Kasumi-1 (cell line): ENCODE measurements at regions not wholly inside any gene's neighbourhood (a gene's known extent, or its start where the extent isn't known, plus 50 kb on each side); places are given as distances from the start of the nearest gene placed in this dataset.

Experiments used
- DNase-seq, 2 experiments: peaks; one replicate each; lab custom pipeline; 2025; lab: John Stamatoyannopoulos, UW

DNA sequence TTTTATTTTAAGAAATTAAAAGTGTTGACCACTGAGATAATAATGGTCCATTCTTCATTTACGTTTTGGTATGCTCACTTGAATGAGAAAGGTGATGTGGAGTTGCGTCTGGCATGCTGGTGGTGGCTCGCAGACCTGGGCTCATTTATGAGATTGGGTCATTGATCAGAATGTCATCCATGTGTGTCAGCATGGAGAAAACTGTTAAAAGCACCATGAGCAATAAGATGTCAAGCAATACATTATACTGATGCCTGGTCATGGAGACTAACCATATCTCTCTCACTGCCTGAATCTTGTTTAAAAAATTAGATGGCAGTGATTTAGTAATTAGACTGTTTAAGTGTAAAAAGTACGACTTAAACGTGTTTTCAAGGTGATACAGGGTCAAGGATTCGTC is 503.4 kb upstream of the SEMA6D start:
- DNase-seq = no peak

DNA sequence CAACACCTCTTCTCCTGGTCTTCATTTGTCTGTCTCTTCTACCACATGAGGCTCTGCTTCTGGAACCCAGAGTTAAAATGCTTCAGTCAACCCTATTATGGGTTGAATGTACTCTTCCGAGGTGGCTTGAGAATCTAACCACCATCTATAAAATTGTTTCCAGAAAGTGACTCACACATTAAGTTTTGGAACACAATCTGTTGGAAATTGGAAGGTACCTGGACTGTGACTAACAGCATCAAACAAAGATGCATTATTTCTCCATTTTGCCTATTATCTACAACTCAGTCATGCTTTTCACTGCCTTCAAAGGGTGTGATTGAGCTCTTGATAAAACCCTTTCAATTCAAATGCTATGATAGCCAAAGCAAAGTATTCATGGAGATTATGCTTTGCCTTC is 499.0 kb upstream of the SEMA6D start:
- DNase-seq = no peak

DNA sequence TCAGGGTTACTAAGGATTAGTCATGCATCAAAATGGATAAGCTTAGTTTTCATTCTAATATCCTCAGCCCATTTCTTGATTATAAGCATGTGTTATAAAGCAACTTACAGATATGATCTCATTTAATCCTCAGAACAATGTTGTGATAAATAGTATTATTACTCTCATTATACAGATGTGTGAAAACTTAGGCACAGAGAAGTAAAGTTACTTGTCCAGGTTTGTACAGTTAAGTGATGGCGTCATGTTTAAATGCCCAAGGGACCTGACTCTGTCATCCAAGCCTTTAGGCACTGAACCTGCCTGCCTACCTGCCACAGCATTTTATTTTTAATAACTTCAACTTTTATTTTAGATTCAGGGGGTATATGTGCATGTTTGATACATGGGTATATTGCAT is 472.9 kb upstream of the SEMA6D start:
- no peak for DNase-seq

DNA sequence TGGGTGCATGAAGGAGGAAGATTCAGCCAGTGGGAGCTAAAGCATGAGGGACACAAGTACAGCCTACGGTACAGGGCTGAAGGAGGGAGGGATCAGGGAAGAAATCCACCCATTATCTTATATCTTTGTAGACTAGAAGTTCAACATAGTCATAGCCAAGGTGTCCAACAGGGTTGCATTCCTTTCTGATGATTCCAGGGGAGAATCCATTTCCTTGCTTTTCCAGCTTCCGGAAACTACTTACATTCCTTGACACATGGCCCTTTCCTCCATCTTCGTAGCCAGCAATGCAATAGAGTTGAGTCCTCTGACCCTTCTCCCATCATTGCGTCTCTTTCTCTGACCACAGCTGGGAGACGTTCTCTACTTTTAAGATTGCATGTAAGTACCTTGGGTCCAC is 471.0 kb upstream of the SEMA6D start:
- DNase-seq = no peak

DNA sequence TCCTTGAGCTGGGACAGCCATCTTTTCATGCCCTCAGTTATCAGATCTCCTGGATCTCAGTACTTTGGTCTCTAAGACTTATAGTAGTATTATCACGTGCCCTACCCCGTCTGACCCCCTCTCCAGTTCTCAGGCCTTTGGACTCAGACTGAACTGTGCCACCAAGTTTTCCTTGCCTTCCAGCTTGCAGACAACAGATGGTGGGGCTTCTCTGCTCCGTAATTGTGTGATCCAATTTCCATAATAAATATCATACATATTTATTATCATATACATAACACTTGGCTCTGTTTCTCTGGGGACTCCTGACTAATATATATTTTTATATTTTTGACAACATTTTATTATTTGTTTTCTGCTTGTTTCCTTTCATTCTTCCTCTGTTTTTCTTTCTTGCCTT is 458.8 kb upstream of the SEMA6D start:
- DNase-seq = no peak

DNA sequence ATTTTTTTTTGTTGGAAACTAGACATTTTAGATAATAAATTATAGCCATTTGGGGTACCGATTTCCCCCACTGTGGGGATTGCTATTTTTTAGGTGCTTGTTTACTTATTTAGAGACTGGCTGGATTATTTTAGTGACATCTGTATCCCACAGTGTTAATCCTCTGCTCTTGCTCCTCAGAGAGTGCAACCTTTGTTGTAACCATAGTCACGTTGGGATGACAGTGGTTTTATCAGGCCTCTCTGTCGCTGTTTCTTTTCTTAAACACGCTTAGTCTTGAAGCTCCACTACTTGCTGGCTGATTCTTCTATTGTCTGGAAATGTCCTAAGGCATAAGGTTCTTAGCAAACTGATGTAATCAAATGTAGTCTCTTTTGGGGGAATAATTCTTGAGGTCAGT is 451.6 kb upstream of the SEMA6D start:
- no peak for DNase-seq

DNA sequence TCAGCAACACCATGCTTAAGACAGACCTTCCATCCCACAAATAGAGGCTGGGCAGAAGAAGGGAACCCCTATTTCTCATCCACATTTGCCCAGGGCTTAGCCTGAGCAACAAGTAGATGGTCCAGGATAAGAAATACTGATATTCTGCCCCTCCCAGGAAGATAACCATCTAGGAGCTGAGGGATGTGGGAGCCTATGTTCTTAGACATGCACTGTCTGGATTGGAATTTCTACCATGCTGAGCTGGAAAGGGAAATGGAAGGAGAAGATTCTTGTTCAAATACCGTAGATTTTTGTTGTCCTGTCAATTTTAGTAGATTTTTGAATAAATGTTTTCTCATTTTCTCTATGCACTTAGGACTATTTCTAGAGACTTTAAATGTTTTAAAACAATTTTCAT is 450.7 kb upstream of the SEMA6D start:
- no peak for DNase-seq

DNA sequence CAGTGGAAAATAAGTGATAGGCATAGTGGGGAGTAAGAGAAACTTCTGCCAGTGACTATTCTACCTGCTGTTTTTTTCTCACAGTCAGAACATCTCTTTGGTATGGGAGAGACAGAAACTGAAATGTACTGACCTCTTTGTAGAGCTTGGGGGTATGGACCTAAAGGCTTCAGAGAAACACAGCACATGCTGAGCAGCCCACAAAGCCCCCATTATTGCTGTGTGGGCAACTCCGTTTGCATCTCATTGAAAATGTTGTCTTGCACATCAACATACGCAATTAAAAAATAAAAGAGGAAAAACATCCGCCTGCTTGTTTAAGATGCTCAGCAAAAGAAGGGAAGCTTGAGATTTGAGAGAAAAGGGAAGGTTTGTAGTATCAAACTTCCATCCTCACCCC is 443.4 kb upstream of the SEMA6D start:
- no peak for DNase-seq

DNA sequence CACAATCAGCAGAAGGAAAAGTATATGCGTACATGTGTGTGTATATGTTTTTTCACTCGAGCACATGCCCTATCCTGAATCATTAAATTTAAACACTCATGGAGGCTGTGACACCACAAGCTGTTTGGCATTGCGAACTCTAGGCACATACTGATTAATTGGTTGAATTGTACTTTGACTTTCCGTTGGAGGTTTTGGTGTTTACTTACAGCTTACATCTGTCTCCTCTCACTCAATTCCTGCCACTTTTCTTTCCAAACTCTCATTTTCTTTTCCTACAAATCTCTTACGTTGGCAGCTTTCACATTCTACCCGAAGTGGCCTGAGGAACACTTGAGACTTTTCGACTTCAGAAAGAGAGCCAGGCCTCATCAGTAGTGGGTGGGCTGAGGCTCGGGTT is 434.1 kb upstream of the SEMA6D start:
- no peak for DNase-seq

DNA sequence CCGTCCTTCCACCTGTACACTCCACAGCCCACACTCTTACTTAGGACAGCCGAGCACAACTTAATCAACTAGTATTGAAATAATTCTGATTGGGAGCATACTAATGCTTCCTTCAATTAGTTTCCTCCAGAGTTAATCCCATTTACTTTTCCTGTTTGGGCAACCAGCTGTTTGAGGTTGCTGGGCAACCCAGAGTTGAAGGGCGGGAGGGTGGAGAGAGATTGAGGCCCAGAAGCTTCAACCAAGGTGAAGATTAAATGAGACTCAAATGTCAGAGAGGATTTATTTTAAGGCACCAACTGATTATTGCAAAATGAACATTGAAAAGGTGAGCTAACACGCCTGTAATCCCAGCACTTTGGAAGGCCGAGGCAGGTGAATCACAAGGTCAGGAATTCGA is 428.5 kb upstream of the SEMA6D start:
- no peak for DNase-seq

DNA sequence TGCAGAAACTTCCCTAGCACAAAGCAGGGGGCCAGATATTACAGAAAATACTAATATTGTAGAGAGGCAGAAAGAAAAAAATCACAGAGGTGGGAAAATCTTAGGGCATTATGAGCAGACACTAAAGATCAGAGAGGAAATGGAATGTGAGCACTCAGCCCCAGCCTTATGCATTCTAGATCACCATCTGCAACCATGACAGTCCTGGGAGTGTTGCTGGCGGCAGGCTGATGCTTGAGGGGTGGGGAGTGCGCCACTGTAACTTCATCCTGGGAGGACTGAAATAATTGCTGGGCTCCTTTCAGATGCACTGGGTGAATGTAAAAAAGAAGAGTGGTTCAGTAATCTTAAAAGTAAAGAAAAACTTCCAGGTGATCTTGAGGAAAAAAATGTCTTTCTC is 427.6 kb upstream of the SEMA6D start:
- DNase-seq = no peak

DNA sequence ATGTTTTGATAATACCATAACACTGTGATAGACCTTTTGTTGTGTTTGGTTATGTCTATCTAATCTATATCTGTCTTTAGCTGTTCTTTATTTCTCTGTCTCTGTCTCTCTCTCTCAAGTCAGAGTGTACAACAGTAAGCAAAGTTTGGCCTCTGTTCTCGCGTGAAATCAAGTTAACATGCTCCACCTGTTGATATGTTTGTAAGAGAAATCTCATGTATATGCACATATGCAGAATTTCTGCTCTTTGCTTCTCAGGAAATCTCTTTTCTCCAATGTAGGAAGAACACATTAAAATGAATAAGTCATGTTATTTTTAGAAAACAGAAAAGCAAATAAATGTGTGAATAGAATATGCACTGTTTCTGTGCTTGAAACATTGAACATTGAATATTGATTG is 425.5 kb upstream of the SEMA6D start:
- no peak for DNase-seq

DNA sequence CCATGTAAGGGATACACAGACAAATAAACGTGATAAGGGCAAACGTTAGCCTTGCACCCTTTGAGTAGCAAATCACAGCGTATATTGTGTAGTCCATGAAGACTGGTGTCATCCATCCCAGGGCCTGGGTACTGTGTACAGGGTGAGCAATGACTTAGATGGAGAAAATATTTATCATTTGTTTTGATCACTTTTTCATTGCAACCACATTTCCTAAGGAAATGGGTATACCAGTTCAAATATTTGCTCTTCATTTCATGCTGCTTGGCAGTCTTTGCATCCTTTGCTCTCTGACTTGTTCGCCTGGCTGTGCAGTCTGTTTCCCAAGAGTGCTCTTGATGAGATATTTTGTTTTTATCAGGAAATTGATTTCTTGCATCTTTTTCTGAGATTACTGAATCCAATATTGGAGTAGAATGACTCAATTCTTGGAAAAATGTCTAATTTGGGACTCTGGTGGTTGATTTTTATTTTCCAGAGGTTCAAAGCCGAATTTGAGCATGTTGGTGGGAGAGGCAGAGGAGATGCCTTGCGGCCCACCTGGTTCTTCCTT is 424.6 kb upstream of the SEMA6D start:
- DNase-seq = no peak

DNA sequence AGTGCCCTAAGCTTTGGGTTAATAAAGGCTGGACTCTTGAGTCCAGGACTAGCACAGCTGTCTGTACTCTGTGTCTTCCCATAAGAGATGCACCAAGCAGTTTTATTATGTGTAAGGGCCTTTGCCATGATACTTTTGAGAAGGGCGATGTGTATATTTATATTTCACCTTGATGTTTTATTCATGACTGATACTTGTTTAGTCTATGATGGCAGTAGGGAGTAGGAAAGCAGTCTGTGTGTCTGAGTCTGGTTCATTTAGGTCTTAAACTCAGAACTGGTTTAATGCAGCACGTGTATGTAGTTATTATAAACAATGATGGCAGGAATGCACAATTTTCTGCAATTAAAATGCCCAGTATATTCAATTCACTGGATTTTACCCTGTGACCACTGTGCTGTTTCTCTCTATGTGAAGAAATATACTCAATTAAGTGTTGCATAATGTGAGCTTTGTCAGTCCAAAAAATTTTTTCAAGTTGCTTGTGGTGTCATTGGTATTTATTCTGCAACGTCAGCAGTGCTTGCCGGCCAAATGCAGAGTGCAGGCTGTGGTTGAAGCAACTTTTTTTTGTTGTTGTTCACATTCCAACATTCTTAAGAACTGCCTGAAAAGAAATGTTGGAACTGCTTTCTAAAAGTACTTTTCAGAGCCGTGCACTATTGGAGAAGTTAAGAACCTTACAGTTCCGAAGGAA is 423.7 kb upstream of the SEMA6D start:
- no peak for DNase-seq

DNA sequence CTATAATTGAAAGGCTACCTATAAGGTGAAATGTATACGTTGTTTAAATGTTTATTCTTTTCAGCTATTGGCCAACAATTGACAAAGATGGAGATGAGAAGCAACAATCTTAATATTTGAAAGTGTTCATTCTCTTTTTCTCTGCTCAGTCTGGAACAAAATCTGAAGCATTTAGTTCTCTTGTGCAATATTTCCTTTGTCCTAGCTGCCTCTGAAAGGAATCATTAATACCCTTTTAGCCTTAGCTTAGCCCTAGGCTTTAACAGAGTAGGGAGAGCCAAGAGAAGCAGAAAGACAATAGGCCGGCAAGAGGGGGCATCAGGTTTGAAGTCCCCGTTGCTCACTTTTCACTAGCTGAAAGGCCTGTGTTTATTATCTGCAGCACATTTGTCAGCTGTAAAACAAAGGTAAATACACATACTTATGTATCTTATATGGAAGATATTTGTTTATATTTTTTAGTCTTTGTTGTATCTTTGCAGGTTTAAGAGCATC is 422.5 kb upstream of the SEMA6D start:
- no peak for DNase-seq

DNA sequence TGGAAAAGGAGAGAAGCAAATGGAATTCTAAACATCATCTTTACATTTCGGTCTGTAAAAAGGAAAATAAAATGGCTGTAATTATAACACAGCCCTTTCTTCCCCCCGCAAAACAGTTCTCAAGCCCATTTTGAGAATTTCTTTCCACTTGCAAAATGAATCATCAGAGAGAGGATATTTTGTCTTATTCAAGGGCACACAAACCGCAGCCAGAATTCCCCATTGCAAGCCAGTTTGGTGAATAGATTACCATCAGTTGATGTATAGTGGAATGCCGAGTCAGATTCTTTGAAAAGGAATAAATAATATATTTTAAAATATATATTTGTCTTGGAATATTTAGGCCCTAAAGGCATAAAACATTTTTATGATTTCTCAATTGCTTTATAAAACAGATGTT is 420.4 kb upstream of the SEMA6D start:
- no peak for DNase-seq

DNA sequence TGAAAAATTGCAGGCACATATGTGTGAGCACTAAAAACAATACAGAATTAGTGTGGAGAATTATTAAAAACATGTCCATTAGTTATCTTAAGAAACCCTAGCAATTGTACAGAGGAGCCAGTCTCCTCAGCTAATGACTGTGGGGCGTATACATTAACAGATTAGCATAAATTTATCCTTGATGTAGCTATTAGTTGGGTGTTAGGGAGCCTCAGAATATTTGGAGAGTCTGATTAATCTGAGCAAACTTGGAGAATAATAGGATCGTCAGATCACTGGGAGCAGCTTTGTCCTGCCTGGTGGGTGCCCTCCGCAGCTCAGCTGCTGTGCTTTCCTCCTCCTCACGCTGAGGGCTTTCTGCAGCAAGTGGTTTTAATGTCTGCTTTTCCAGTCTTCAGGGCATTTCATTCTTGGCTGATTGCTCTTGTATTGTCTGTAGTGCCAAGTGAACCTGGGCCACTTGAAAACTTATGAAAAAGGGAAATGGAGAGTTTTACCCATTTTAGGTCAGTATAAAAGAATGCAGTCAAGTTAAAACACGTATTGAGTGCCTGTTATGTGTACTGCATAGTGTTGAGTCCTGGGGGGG is 417.4 kb upstream of the SEMA6D start:
- no peak for DNase-seq

DNA sequence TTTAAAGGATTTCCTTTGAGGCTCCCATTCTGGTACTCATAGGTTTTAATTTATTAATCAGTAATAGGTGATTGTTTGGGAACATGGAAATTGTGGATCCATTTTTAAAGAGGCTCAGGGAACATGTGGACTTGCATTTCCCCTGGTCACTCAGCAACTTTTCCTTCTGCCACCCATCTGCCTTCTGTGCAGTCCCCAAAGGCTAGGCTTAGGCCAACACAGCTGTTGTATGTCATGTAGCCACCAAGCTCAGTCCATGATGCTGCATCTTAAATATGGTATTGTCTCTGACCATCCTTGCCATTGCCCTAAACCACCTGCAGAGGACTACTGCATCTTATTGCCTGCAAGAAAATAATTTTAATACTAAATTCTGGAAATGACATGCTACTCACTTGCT is 416.7 kb upstream of the SEMA6D start:
- no peak for DNase-seq

DNA sequence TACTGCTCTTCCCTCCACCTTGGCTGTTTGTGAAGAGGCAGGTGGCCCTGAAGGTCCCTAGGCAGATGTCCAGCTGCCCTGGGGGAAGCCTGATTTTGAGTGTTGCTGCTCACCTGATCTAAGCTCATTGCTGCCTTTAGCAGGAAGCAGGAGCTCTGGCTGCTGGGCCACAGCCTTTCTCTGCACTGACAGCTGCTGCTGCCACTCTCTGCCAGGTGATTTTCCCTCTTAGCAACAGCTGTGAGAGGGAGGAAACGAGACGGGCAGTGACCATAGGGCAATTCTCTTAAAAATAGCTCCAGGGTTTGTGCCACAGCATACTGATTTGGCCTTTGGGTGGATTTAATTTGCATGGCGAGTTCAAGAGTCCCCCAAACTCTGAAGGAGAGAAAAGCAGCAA is 415.8 kb upstream of the SEMA6D start:
- DNase-seq = no peak

DNA sequence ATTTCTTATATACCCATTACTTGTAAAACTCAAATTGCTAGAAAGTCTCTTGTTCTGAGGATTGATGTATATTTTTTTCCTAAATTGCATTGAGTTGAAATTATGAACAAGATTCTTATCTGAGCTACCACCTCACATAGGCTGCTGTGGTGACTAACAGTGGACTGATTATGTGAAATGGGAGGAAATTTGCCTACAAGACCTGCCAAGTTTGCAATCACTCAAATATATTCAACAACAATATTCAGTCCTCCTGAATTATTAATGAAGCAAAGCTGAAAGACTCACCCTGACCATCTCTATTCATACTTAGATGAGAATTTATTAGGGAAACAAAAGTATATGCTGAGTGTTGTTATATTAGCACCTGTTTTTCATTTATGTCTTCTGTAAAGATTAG is 412.6 kb upstream of the SEMA6D start:
- DNase-seq = no peak

DNA sequence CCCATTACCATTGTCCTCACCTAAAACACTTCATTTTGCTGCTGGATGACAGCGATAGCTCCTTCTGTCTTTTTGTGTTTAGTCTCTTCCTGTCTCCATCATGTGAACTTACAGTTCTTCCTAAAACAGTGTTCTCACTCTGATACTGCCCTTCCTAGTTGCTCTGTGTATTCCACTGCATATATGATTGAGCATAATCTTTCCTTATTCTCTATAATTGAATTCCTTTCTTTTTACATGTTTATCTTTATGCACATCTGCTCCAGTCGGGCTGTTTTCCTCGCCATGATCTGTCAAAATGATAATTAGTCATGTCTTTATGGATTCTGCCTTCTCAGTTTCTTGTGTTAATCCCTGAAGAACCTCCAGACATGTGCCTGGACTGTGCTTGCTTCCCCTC is 405.1 kb upstream of the SEMA6D start:
- no peak for DNase-seq

DNA sequence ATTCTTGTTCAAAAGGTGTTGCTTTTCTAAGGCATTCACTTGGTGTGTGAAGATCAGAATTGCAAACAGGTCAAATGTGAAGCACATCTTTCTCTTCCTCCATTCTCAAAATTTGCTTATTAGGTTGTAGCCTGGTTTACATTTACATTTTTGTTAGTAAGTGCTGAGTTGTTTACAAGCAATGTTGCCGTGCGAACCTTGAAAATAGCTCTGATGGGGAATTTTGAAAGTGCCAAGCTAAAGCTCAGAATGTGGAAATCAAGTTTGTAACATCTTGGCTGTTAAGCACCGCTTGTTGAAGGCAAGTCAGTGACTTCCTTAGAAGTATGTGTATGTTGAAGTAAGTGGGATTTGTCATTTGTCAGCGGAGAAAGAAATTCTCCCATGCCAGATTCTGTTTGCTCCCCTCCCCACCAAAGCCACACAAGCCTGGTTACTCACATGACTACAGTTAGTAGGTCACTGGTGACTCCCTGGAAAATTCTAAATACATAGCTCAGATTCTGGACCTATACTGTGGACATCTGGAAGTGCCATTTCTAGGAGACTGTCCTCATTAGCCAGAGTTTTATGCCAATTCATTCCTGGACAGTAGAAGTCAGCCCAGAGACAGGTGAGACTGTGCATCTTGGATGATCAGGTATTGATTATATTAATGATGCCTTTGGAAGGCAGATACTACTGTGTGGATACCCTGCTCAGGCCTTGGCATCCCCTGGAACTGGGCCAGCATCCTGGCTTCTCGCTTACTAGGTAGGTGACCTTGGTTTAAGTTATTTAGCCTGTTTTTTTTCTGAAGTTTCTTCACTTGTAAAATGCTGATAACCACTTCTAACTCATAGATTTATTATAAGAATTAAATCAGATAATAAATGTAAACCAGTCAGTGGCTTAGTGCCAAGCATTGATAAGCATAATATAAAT is 390.6 kb upstream of the SEMA6D start:
- no peak for DNase-seq
